MM.1S (cell line): ENCODE measurements at regions not wholly inside any gene's neighbourhood (a gene's known extent, or its start where the extent isn't known, plus 50 kb on each side); places are given as distances from the start of the nearest gene placed in this dataset.

Experiments used
- DNase-seq: peaks from one replicate; pipeline ENCODE4 v3.0.0-alpha.2; 2015
- H2AFZ ChIP-seq: fragments of 300-600 bp; sonication (generic); 2 replicates; pipeline ENCODE4 v1.6.0; 2016; ENCODE audit warnings: antibody characterized with exemption, low read length
- H3F3A ChIP-seq: fragments of 300-600 bp; sonication (generic); 2 replicates; pipeline ENCODE4 v1.6.1; 2016; ENCODE audit warnings: mild to moderate bottlenecking, antibody characterized with exemption, low read length, moderate library complexity, mixed read lengths; ENCODE audit not compliant: insufficient read depth
- H3K27ac ChIP-seq: fragments of 300-600 bp; sonication (generic); 2 replicates; pipeline ENCODE4 v1.5.1; 2016; ENCODE audit warnings: mild to moderate bottlenecking, low read length
- H3K27me3 ChIP-seq: fragments of 300-600 bp; sonication (generic); replicated peaks from 2 replicates; pipeline ENCODE4 v1.6.0; 2016; ENCODE audit warnings: low read length; ENCODE audit not compliant: insufficient read depth
- H3K36me3 ChIP-seq: fragments of 300-600 bp; sonication (generic); replicated peaks from 2 replicates; pipeline ENCODE4 v1.6.1; 2016; ENCODE audit warnings: mild to moderate bottlenecking, low read length, mixed read lengths; ENCODE audit not compliant: insufficient read depth
- H3K4me1 ChIP-seq: fragments of 300-600 bp; sonication (generic); 2 replicates; pipeline ENCODE4 v1.6.1; 2016; ENCODE audit warnings: low read length, mixed read lengths
- H3K4me2 ChIP-seq: fragments of 300-600 bp; sonication (generic); 2 replicates; pipeline ENCODE4 v1.6.0; 2016; ENCODE audit warnings: low read depth, low read length
- H3K4me3 ChIP-seq: fragments of 300-600 bp; sonication (generic); 2 replicates; pipeline ENCODE4 v1.5.1; 2016; ENCODE audit warnings: low read length, mixed read lengths
- H3K79me2 ChIP-seq: fragments of 300-600 bp; sonication (generic); 2 replicates; pipeline ENCODE4 v1.6.1; 2016; ENCODE audit warnings: mixed run types, low read length, mixed read lengths
- H3K9ac ChIP-seq: fragments of 300-600 bp; sonication (generic); 2 replicates; pipeline ENCODE4 v1.6.1; 2016; ENCODE audit warnings: low read length, mixed read lengths
- H3K9me2 ChIP-seq: fragments of 300-600 bp; sonication (generic); replicated peaks from 2 replicates; pipeline ENCODE4 v1.6.1; 2016; ENCODE audit warnings: mild to moderate bottlenecking, low read length, mixed read lengths; ENCODE audit not compliant: insufficient read depth
- H3K9me3 ChIP-seq: fragments of 300-600 bp; sonication (generic); replicated peaks from 2 replicates; pipeline ENCODE4 v1.6.1; 2016; ENCODE audit warnings: mild to moderate bottlenecking, low read length, mixed read lengths; ENCODE audit not compliant: insufficient read depth
- H4K20me1 ChIP-seq: fragments of 300-600 bp; sonication (generic); 2 replicates; pipeline ENCODE4 v1.6.1; 2016; ENCODE audit warnings: mild to moderate bottlenecking, low read length, moderate library complexity, mixed read lengths; ENCODE audit not compliant: insufficient read depth
- EZH2 ChIP-seq: fragments of 300-600 bp; sonication (generic); optimal IDR thresholded peaks from 2 replicates; pipeline ENCODE3; 2017; ENCODE audit warnings: low read depth, mild to moderate bottlenecking, antibody characterized with exemption, low read length, mixed read lengths
- EZH2phosphoT487 ChIP-seq: fragments of 300-600 bp; sonication (generic); IDR thresholded peaks from 2 replicates; pipeline ENCODE4 v1.6.1; 2018; ENCODE audit warnings: antibody characterized with exemption, low read length
- TF ChIP-seq, protein P1 (sequence below): fragments of 300-600 bp; sonication (generic); IDR thresholded peaks from 2 replicates; pipeline ENCODE4 v1.5.1; 2016; ENCODE audit warnings: antibody characterized with exemption, low read length, mixed read lengths

GRCh38 chr1:235056937-235057336 is 71.7 kb downstream of the TOMM20 start:
- H3K4me3 ChIP-seq: no peak overlapping the region
- TF ChIP-seq EZH2: no peak
- no peak for TF ChIP-seq EZH2phosphoT487
- TF ChIP-seq, protein P1, sequence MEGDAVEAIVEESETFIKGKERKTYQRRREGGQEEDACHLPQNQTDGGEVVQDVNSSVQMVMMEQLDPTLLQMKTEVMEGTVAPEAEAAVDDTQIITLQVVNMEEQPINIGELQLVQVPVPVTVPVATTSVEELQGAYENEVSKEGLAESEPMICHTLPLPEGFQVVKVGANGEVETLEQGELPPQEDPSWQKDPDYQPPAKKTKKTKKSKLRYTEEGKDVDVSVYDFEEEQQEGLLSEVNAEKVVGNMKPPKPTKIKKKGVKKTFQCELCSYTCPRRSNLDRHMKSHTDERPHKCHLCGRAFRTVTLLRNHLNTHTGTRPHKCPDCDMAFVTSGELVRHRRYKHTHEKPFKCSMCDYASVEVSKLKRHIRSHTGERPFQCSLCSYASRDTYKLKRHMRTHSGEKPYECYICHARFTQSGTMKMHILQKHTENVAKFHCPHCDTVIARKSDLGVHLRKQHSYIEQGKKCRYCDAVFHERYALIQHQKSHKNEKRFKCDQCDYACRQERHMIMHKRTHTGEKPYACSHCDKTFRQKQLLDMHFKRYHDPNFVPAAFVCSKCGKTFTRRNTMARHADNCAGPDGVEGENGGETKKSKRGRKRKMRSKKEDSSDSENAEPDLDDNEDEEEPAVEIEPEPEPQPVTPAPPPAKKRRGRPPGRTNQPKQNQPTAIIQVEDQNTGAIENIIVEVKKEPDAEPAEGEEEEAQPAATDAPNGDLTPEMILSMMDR: no peak
- H3K9me3 ChIP-seq: no peaks in the 10 kb centered on the region
- no peak overlapping the region for H3K4me2 ChIP-seq
- no peaks in the 10 kb centered on the region for H3K36me3 ChIP-seq
- no peak overlapping the region for H3K9ac ChIP-seq
- H3K4me1 ChIP-seq: peaks cover 18% of the 10 kb centered on the region
- no peaks in the 10 kb centered on the region for H3K9me2 ChIP-seq
- H3K79me2 ChIP-seq: no peaks in the 10 kb centered on the region
- no peaks in the 10 kb centered on the region for H3K27me3 ChIP-seq
- no peaks in the 10 kb centered on the region for H4K20me1 ChIP-seq
- H3K27ac ChIP-seq: no peak overlapping the region
- H3F3A ChIP-seq: peaks cover 15% of the 10 kb centered on the region
- DNase-seq: no peak
- H2AFZ ChIP-seq: no peak overlapping the region

- Histone ChIP-seq H3K9ac (no peak overlapping the region), H3K9me2 (no peaks in the 10 kb centered on the region), H3F3A (no peaks in the 10 kb centered on the region), H3K4me1 (no peaks in the 10 kb centered on the region), H3K27me3 (no peaks in the 10 kb centered on the region), H3K79me2 (no peaks in the 10 kb centered on the region), H4K20me1 (no peaks in the 10 kb centered on the region), H3K9me3 (no peaks in the 10 kb centered on the region), H3K36me3 (no peaks in the 10 kb centered on the region), H2AFZ (no peak overlapping the region), H3K4me3 (no peak overlapping the region), H3K27ac (no peak overlapping the region), H3K4me2 (no peak overlapping the region)
- DNase-seq: no peak
- TF ChIP-seq, protein P1: no peak
- TF ChIP-seq EZH2phosphoT487 (no peak), EZH2 (no peak)
Measured at GRCh38 chr1:235054936-235055335, 73.7 kb downstream of the TOMM20 start.

DNA sequence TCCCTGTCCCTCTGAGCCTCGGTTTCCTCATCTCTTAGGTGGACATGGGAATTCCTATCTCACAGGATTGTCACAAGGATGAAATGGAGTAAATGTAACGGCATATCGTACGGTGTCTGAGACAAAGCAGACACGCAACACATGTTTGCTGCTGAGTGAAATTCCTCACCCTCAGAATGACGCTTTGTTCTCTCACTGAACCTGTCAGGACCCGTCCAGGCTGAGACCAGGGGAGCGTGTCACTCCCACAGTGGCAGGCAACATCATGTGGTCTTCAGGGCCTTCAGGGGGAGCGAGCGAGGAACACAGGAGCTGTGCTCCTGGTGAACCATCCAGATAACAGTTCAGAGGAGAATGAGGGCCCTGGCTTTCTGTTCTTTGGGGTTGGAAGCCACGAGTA is 74.2 kb downstream of the TOMM20 start:
- no peak overlapping the region for H3K27ac ChIP-seq
- no peak overlapping the region for H2AFZ ChIP-seq
- TF ChIP-seq EZH2 (no peak), EZH2phosphoT487 (no peak)
- TF ChIP-seq, protein P1: no peak

More for the DNA sequence above, 74.2 kb downstream of the TOMM20 start:
- Histone ChIP-seq H3K4me3 (no peak overlapping the region), H3K4me2 (no peak overlapping the region), H3K9me2 (no peaks in the 10 kb centered on the region), H3K36me3 (no peaks in the 10 kb centered on the region), H3K79me2 (no peaks in the 10 kb centered on the region), H3K9me3 (no peaks in the 10 kb centered on the region), H3K4me1 (no peaks in the 10 kb centered on the region), H3F3A (no peaks in the 10 kb centered on the region), H3K27me3 (no peaks in the 10 kb centered on the region), H3K9ac (no peak overlapping the region), H4K20me1 (no peaks in the 10 kb centered on the region)
- DNase-seq: no peak
